ENCODE measurements at regions not wholly inside any gene's neighbourhood (a gene's known extent, or its start where the extent isn't known, plus 50 kb on each side); places are given as distances from the start of the nearest gene placed in this dataset.
A peak's percentile ranks its signal among the peaks of the same experiment; 100 is the strongest.

DNA sequence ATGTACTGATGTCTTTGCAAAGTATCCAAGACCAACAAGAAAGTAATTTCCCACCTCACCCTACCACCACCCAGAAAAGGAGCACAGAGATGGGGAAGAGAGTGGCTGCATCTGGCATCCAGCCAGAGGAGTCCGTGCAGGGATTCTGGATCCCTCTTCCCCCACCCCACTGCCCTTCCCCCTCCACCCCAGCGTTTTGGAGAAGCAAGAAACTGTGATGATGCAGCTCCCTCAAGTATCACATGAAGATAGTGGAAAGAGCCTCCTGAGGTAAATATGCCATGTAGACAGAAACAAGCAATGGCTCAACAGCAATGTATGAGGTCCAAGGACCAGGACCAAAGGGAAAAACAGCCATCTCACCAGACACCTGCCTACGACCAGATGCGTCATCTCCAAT, 153.8 kb downstream of the DEPDC1B start:
- Histone ChIP-seq H3K9ac (ENCODE audit: low read length) (no peak overlapping the region), H3K4me3 (ENCODE audit: control extremely low read depth in 1 of 5, extremely low read depth in 1 of 5, insufficient read depth in 1 of 5, low read depth in 2 of 5, low read length in 4 of 5) (peak overlapping the region in 1 of 5 experiments; percentile 18), H3K36me3 (replicated peaks in 1 of 2; ENCODE audit: control extremely low read depth in 1 of 2, control insufficient read depth in 1 of 2, extremely low read depth in 1 of 2, insufficient read depth in 2 of 2, low read length in 1 of 2) (no peaks in the 10 kb centered on the region), H4K20me1 (ENCODE audit: control insufficient read depth, insufficient read depth, low read length, poor library complexity, severe bottlenecking) (no peaks in the 10 kb centered on the region), H3K27me3 (replicated peaks in 1 of 4; ENCODE audit: control extremely low read depth in 1 of 4, control insufficient read depth in 3 of 4, insufficient read depth in 4 of 4, low read length in 3 of 4) (no peaks in the 10 kb centered on the region), H3K79me2 (ENCODE audit: control insufficient read depth, insufficient read depth, low read length) (no peaks in the 10 kb centered on the region), H3K4me2 (replicated peaks; ENCODE audit: low read depth, low read length, poor library complexity, severe bottlenecking) (no peak overlapping the region), H3K9me3 (ENCODE audit: control extremely low read depth in 1 of 3, control insufficient read depth in 2 of 3, insufficient read depth in 1 of 3, low read length in 2 of 3) (no peaks in the 10 kb centered on the region), H3K27ac (ENCODE audit: low read length in 2 of 2) (no peak overlapping the region), H2AFZ (ENCODE audit: insufficient read depth, low read depth, low read length, poor library complexity, severe bottlenecking) (no peak overlapping the region), H3K4me1 (ENCODE audit: control insufficient read depth in 2 of 2, insufficient read depth in 2 of 2, low read length in 2 of 2) (peaks cover 19 to 21% of the 10 kb centered on the region in 2 donors)
- no peak overlapping the region for H3K4me3 Mint-ChIP-seq
- CTCF ChIA-PET: no interaction called here
- DNase-seq (no peak), ATAC-seq (ENCODE audit: low read depth) (no peak)
- POLR2A ChIA-PET: no interaction called here
- H3K27ac Mint-ChIP-seq: no peak overlapping the region
- H3K4me1 Mint-ChIP-seq: peaks cover 19% of the 10 kb centered on the region
- peaks cover 4% of the 10 kb centered on the region for H3K27me3 Mint-ChIP-seq
- TF ChIP-seq EZH2 (IDR thresholded peaks at IDR 0.05; ENCODE audit: borderline replicate concordance, insufficient read depth, low read depth, low read length, poor library complexity, severe bottlenecking): no peak
- TF ChIP-seq, protein P1, sequence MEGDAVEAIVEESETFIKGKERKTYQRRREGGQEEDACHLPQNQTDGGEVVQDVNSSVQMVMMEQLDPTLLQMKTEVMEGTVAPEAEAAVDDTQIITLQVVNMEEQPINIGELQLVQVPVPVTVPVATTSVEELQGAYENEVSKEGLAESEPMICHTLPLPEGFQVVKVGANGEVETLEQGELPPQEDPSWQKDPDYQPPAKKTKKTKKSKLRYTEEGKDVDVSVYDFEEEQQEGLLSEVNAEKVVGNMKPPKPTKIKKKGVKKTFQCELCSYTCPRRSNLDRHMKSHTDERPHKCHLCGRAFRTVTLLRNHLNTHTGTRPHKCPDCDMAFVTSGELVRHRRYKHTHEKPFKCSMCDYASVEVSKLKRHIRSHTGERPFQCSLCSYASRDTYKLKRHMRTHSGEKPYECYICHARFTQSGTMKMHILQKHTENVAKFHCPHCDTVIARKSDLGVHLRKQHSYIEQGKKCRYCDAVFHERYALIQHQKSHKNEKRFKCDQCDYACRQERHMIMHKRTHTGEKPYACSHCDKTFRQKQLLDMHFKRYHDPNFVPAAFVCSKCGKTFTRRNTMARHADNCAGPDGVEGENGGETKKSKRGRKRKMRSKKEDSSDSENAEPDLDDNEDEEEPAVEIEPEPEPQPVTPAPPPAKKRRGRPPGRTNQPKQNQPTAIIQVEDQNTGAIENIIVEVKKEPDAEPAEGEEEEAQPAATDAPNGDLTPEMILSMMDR (IDR thresholded peaks at IDR 0.05): no peak
- intact Hi-C loops (cut with micrococcal nuclease): no loop called here
- no peaks in the 10 kb centered on the region for H3K9me3 Mint-ChIP-seq (ENCODE audit: insufficient read depth)
- no CpG with 5 or more reads among the region's 4 CpGs for WGBS (ENCODE audit: insufficient coverage)

DNA sequence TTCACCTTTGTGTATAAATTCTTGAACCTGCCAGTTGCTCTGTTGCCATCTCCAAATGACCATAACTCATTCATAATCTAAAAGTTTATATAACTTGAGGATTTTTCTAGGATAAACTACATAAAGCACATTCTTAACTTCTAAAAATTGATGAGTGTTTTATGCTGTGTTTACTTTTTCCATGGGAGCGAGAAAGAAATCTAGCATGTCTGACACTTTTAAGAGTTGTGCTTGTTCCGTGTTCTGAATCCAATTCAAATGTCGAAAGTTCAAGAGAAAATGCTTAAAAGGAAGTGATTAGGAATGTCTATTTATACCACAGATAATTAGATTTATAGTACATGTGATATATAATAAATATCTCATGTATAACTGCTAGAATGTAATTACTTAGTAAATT, 154.4 kb downstream of the DEPDC1B start:
- TF ChIP-seq, protein P1 (IDR thresholded peaks at IDR 0.05): no peak
- no peak for TF ChIP-seq EZH2 (IDR thresholded peaks at IDR 0.05; ENCODE audit: borderline replicate concordance, insufficient read depth, low read depth, low read length, poor library complexity, severe bottlenecking)
- no peak overlapping the region for H2AFZ ChIP-seq (ENCODE audit: insufficient read depth, low read depth, low read length, poor library complexity, severe bottlenecking)
- no peak overlapping the region for H3K27ac ChIP-seq (ENCODE audit: low read length in 2 of 2)

More for the DNA sequence above, 154.4 kb downstream of the DEPDC1B start:
- Histone ChIP-seq H3K9me3 (ENCODE audit: control extremely low read depth in 1 of 3, control insufficient read depth in 2 of 3, insufficient read depth in 1 of 3, low read length in 2 of 3) (no peaks in the 10 kb centered on the region), H3K4me1 (ENCODE audit: control insufficient read depth in 2 of 2, insufficient read depth in 2 of 2, low read length in 2 of 2) (peaks cover 26 to 27% of the 10 kb centered on the region in 2 donors), H4K20me1 (ENCODE audit: control insufficient read depth, insufficient read depth, low read length, poor library complexity, severe bottlenecking) (no peaks in the 10 kb centered on the region), H3K9ac (ENCODE audit: low read length) (no peak overlapping the region), H3K79me2 (ENCODE audit: control insufficient read depth, insufficient read depth, low read length) (no peaks in the 10 kb centered on the region), H3K4me2 (replicated peaks; ENCODE audit: low read depth, low read length, poor library complexity, severe bottlenecking) (peak overlapping the region; percentile 11), H3K27me3 (replicated peaks in 1 of 4; ENCODE audit: control extremely low read depth in 1 of 4, control insufficient read depth in 3 of 4, insufficient read depth in 4 of 4, low read length in 3 of 4) (no peaks in the 10 kb centered on the region), H3K36me3 (replicated peaks in 1 of 2; ENCODE audit: control extremely low read depth in 1 of 2, control insufficient read depth in 1 of 2, extremely low read depth in 1 of 2, insufficient read depth in 2 of 2, low read length in 1 of 2) (no peaks in the 10 kb centered on the region), H3K4me3 (ENCODE audit: control extremely low read depth in 1 of 5, extremely low read depth in 1 of 5, insufficient read depth in 1 of 5, low read depth in 2 of 5, low read length in 4 of 5) (peak overlapping the region in 1 of 5 experiments; percentile 18)
- H3K4me1 Mint-ChIP-seq: peaks cover 26% of the 10 kb centered on the region
- no CpG with 5 or more reads among the region's 3 CpGs for WGBS (ENCODE audit: insufficient coverage)
- H3K9me3 Mint-ChIP-seq (ENCODE audit: insufficient read depth): no peaks in the 10 kb centered on the region
- intact Hi-C loops (cut with micrococcal nuclease): no loop called here
- peaks cover 4% of the 10 kb centered on the region for H3K27me3 Mint-ChIP-seq
- ChIA-PET CTCF (no interaction called here), POLR2A (no interaction called here)
- H3K4me3 Mint-ChIP-seq: no peak overlapping the region
- H3K27ac Mint-ChIP-seq: no peak overlapping the region
- ATAC-seq (ENCODE audit: low read depth) (no peak), DNase-seq (no peak)
